OCI-LY7 (cell line): ENCODE measurements at regions not wholly inside any gene's neighbourhood (a gene's known extent, or its start where the extent isn't known, plus 50 kb on each side); places are given as distances from the start of the nearest gene placed in this dataset.

Experiments used
- EZH2phosphoT487 ChIP-seq: fragments of 200-600 bp; sonication (generic); IDR thresholded peaks from 2 replicates; pipeline ENCODE4 v1.6.1; 2018; ENCODE audit warnings: low read depth, borderline replicate concordance, mild to moderate bottlenecking, mixed run types, antibody characterized with exemption, low read length, moderate library complexity, mixed read lengths
- TF ChIP-seq, protein P1 (sequence below): fragments of 200-600 bp; sonication (generic); conservative IDR thresholded peaks from 2 replicates; pipeline ENCODE4 v1.5.1; 2014; ENCODE audit warnings: mild to moderate bottlenecking, antibody characterized with exemption, low read length, moderate library complexity, mixed read lengths

DNA sequence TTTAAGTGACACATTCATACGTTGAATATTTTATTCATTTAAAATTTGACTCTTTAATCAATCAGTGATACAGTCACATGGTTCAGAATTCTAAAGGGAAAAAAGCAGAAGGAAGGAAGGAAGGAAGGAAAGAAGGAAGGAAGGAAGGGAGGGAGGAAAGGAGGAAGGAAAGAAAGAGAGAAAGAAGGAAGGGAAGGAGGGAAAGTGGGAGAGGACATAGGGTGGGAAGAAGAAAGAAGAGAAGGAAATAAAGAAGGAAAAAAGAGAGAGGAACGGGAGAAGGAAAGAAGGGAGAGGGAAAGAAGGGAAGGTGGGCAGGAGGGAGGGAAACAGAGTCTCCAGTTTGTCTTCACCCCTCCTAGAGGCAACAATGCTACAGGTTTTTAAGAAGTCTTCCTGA lies 518.6 kb downstream of the MIAT start:
- TF ChIP-seq, protein P1, sequence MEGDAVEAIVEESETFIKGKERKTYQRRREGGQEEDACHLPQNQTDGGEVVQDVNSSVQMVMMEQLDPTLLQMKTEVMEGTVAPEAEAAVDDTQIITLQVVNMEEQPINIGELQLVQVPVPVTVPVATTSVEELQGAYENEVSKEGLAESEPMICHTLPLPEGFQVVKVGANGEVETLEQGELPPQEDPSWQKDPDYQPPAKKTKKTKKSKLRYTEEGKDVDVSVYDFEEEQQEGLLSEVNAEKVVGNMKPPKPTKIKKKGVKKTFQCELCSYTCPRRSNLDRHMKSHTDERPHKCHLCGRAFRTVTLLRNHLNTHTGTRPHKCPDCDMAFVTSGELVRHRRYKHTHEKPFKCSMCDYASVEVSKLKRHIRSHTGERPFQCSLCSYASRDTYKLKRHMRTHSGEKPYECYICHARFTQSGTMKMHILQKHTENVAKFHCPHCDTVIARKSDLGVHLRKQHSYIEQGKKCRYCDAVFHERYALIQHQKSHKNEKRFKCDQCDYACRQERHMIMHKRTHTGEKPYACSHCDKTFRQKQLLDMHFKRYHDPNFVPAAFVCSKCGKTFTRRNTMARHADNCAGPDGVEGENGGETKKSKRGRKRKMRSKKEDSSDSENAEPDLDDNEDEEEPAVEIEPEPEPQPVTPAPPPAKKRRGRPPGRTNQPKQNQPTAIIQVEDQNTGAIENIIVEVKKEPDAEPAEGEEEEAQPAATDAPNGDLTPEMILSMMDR = no peak
- TF ChIP-seq EZH2phosphoT487 = no peak
